ENCODE measurements at regions not wholly inside any gene's neighbourhood (a gene's known extent, or its start where the extent isn't known, plus 50 kb on each side); places are given as distances from the start of the nearest gene placed in this dataset.

DNA sequence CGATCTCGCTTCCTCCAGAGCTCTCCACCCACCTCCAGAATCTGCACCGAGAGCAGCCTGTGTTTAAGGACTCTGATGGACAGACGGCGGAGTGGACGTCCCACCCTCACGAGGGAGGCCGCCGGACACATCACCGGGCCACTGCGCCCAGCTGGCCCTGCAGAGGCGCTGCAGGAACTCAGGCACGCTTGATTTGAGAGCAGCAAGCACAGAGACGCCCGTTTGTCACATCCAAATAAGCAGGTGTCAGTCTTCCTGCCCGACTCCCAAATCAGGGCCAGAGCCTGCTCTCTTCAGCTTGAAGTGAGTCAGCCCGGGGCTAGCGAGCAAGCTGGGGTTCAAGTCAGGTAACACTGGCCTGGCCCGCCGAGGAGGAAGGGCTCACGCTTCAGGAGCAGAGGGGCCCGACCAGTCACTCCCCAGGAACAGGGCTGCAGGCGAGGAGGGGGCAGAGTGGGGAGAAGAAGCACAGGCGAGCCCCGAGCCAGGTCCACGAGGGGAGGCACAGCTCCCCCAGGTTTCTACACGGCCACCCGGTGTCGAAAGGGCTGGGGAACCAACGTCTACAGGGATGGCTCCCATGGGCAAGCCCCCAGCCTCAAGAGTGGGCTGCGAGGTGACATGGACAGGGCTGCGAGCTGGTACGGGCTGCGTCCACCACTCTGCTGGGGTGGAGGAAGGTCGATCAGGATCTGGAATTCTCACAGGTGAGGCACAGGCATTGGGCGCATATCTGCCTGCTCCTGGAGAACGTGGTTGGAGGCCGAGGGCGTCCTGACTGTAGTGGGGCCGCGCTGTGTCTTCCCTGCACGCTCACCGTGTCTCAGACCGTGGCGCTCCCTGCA is 52.5 kb upstream of the CTDP1 start:
- Histone ChIP-seq H3K4me1 (no peaks in the 10 kb centered on the region), H3K36me3 (no peaks in the 10 kb centered on the region), H3K27ac (no peak overlapping the region), H3K4me3 (no peak overlapping the region), H3K9me3 (no peaks in the 10 kb centered on the region), H3K27me3 (peaks cover 0 to 8% of the 10 kb centered on the region in 2 donors)
- no peak for DNase-seq (ENCODE audit: low spot score in 2 of 2)
- TF ChIP-seq POLR2AphosphoS5 (IDR thresholded peaks at IDR 0.05) (no peak), POLR2A (IDR thresholded peaks at IDR 0.05) (no peak)
- TF ChIP-seq, protein P1, sequence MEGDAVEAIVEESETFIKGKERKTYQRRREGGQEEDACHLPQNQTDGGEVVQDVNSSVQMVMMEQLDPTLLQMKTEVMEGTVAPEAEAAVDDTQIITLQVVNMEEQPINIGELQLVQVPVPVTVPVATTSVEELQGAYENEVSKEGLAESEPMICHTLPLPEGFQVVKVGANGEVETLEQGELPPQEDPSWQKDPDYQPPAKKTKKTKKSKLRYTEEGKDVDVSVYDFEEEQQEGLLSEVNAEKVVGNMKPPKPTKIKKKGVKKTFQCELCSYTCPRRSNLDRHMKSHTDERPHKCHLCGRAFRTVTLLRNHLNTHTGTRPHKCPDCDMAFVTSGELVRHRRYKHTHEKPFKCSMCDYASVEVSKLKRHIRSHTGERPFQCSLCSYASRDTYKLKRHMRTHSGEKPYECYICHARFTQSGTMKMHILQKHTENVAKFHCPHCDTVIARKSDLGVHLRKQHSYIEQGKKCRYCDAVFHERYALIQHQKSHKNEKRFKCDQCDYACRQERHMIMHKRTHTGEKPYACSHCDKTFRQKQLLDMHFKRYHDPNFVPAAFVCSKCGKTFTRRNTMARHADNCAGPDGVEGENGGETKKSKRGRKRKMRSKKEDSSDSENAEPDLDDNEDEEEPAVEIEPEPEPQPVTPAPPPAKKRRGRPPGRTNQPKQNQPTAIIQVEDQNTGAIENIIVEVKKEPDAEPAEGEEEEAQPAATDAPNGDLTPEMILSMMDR (IDR thresholded peaks at IDR 0.05): no peak
- intact Hi-C loops (cut with DNase I; ENCODE audit: low total_unique reads): no loop called here

DNA sequence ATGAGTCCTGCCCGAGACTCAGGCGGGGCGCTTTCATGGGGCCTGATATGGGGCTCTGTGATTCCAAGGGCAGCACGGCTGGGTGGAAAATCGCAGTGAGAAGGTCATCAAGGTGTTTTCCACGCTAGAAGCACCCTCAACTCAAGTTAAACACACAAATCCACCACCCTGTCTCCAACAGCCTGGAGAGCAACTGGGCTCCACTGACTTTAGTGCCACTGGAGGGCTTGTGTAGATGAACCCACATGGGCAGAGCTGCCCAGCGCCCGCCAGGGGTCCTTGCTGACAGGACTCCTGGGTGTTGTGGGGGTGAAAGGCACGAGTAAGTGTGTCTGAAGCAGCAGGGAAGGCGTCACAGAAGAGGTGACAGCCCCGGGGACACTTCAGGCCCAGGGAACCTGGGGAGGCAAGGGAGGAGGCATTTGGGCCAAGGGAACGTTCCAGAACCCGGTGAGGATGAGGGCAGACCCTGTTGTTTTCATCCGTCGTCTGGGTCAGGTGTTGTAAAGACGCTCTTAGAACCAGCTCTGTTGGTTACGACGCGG is 51.8 kb upstream of the CTDP1 start:
- DNase-seq (ENCODE audit: low spot score in 2 of 2): no peak
- Histone ChIP-seq H3K4me3 (no peak overlapping the region), H3K9me3 (no peaks in the 10 kb centered on the region), H3K27ac (no peak overlapping the region), H3K27me3 (peaks cover 0 to 8% of the 10 kb centered on the region in 2 donors), H3K36me3 (no peaks in the 10 kb centered on the region), H3K4me1 (no peaks in the 10 kb centered on the region)
- intact Hi-C loops (cut with DNase I; ENCODE audit: low total_unique reads): no loop called here
- no peak for TF ChIP-seq POLR2A (IDR thresholded peaks at IDR 0.05)
- no peak for TF ChIP-seq POLR2AphosphoS5 (IDR thresholded peaks at IDR 0.05)
- TF ChIP-seq, protein P1 (IDR thresholded peaks at IDR 0.05): no peak

DNA sequence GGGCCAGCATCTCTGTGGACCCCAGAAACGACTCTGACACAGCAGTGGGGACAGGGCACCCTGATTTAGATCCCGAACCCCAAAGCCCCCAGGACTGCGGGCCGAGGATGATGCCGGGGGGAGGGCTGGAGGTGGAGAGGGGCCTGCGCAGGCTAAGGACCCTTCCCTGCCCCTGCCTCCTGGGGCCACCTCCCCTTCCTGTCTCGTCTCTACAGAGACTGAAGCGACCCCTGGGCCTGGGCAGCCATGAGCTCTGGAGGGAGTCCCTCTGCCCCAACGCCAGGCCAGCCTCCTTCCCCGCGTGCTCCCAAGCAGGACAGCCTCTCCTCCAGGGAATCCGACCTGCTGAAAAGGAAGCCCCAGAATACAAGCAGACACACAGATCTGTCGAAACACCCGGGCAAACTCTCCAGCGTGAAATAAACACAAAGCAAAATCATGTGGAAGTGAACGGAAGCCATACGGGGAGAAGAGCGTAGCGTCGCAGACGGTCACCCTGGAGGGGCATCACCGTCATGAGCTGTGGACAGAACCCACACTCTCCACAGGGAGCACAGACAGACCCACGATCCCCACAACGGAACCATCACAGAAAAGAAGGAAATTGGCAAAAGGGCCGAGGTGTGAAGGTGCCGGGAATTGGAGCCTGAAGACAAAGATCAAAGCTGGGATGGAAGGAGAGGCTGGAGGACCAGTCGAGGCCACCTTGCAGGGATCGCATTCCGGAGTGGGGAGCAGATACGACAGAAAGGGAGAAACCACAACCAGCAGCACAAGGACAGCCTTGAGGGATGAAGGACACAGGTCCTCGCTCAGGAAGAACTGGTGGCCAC is 51.0 kb upstream of the CTDP1 start:
- Histone ChIP-seq H3K27ac (no peak overlapping the region), H3K9me3 (no peaks in the 10 kb centered on the region), H3K4me1 (no peaks in the 10 kb centered on the region), H3K36me3 (no peaks in the 10 kb centered on the region), H3K4me3 (no peak overlapping the region), H3K27me3 (peaks cover 0 to 8% of the 10 kb centered on the region in 2 donors)
- intact Hi-C loops (cut with DNase I; ENCODE audit: low total_unique reads): no loop called here
- TF ChIP-seq POLR2A (IDR thresholded peaks at IDR 0.05) (no peak), POLR2AphosphoS5 (IDR thresholded peaks at IDR 0.05) (no peak)
- TF ChIP-seq, protein P1 (IDR thresholded peaks at IDR 0.05): no peak
- peak in 1 of 2 donors; percentile 33 for DNase-seq (ENCODE audit: low spot score in 2 of 2)

DNA sequence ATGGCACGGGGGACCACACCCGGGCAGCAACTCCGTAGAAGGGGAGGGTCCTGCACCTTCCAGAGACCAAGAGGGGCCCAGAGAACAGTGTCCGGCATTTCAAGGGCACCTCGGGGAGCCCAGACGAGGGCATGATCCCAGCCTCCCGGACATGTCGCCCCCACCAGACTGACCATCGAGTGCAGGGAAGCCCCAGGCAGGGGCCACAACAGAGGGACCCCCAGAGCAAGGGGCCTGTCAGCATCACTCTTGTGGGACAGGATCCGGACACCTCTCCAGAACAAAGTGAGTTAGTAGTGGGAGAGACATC is 50.4 kb upstream of the CTDP1 start:
- H3K27me3 ChIP-seq: peaks cover 0 to 8% of the 10 kb centered on the region in 2 donors
- intact Hi-C loops (cut with DNase I; ENCODE audit: low total_unique reads): no loop called here
- H3K4me3 ChIP-seq: no peak overlapping the region
- H3K4me1 ChIP-seq: no peaks in the 10 kb centered on the region
- H3K36me3 ChIP-seq: no peaks in the 10 kb centered on the region
- no peaks in the 10 kb centered on the region for H3K9me3 ChIP-seq
- no peak overlapping the region for H3K27ac ChIP-seq
- DNase-seq (ENCODE audit: low spot score in 2 of 2): no peak
- TF ChIP-seq POLR2A (IDR thresholded peaks at IDR 0.05): no peak
- TF ChIP-seq, protein P1 (IDR thresholded peaks at IDR 0.05): no peak
- no peak for TF ChIP-seq POLR2AphosphoS5 (IDR thresholded peaks at IDR 0.05)

DNA sequence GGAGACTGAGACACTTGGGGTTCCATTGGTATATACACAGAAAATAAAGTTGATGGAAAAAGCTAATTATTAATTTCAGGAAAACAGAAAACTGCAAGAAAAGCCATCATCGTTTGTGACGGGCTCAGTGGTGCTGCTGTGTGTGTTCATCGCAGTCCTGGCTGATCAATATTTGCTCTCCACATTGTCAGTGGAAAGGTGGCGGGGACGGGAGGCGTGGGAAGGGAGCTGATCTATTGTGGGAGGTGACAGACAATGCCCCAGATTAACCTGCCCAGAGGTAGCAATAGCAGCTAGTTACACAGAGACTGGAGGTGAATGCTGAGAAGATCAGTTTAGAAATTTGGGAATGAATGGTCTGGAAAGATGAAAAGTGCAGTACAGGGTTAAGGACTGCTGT is 50.0 kb upstream of the CTDP1 start:
- DNase-seq (ENCODE audit: low spot score in 2 of 2): peak in 1 of 2 donors; percentile 37
- Histone ChIP-seq H3K27me3 (peaks cover 0 to 8% of the 10 kb centered on the region in 2 donors), H3K27ac (no peak overlapping the region), H3K4me3 (no peak overlapping the region), H3K4me1 (no peaks in the 10 kb centered on the region), H3K36me3 (no peaks in the 10 kb centered on the region), H3K9me3 (no peaks in the 10 kb centered on the region)
- TF ChIP-seq POLR2AphosphoS5 (IDR thresholded peaks at IDR 0.05) (no peak), POLR2A (IDR thresholded peaks at IDR 0.05) (no peak)
- TF ChIP-seq, protein P1 (IDR thresholded peaks at IDR 0.05): no peak
- intact Hi-C loops (cut with DNase I; ENCODE audit: low total_unique reads): no loop called here

Data from breast epithelium (tissue), 4 donors.